Parathyroid adenoma (tissue), 2 donors: ENCODE measurements at regions not wholly inside any gene's neighbourhood (a gene's known extent, or its start where the extent isn't known, plus 50 kb on each side); places are given as distances from the start of the nearest gene placed in this dataset.

Source experiments
- H2AFZ ChIP-seq: fragments of 300-600 bp; sonication (generic); one replicate; pipeline ENCODE4 v1.7.0; 2017; ENCODE audit warnings: antibody characterized with exemption, mild to moderate bottlenecking
- H3K27ac ChIP-seq: fragments of 300-600 bp; sonication (generic); one replicate; pipeline ENCODE4 v1.7.0; 2017
- H3K27me3 ChIP-seq: fragments of 300-600 bp; sonication (generic); one replicate; pipeline ENCODE4 v1.7.0; 2017; ENCODE audit warnings: low read length; ENCODE audit not compliant: control insufficient read depth, insufficient read depth
- H3K36me3 ChIP-seq: fragments of 300-600 bp; sonication (generic); one replicate; pipeline ENCODE4 v1.7.0; 2017; ENCODE audit warnings: low read length; ENCODE audit not compliant: control insufficient read depth, insufficient read depth
- H3K4me1 ChIP-seq: fragments of 300-600 bp; sonication (generic); one replicate; pipeline ENCODE4 v1.7.0; 2017; ENCODE audit warnings: control low read depth
- H3K4me2 ChIP-seq: fragments of 300-600 bp; sonication (generic); one replicate; pipeline ENCODE4 v1.7.0; 2017; ENCODE audit warnings: low read length
- H3K4me3 ChIP-seq: fragments of 300-600 bp; sonication (generic); one replicate; pipeline ENCODE4 v1.7.0; 2017; ENCODE audit warnings: low read depth, low read length
- H3K79me2 ChIP-seq: fragments of 300-600 bp; sonication (generic); one replicate; pipeline ENCODE4 v1.7.0; 2017; ENCODE audit warnings: control low read depth
- H3K9ac ChIP-seq: fragments of 300-600 bp; sonication (generic); one replicate; pipeline ENCODE4 v1.7.0; 2017; ENCODE audit warnings: mild to moderate bottlenecking
- H3K9me3 ChIP-seq: fragments of 300-600 bp; sonication (generic); one replicate; pipeline ENCODE4 v1.7.0; 2017; ENCODE audit warnings: low read length; ENCODE audit not compliant: control insufficient read depth
- TF ChIP-seq, protein P1 (sequence below): fragments of 300-600 bp; sonication (generic); IDR thresholded peaks from one replicate; pipeline ENCODE4 v1.7.0; 2017; ENCODE audit warnings: antibody characterized with exemption, mild to moderate bottlenecking
- donor health status: primary hyperparathyroidism.

DNA sequence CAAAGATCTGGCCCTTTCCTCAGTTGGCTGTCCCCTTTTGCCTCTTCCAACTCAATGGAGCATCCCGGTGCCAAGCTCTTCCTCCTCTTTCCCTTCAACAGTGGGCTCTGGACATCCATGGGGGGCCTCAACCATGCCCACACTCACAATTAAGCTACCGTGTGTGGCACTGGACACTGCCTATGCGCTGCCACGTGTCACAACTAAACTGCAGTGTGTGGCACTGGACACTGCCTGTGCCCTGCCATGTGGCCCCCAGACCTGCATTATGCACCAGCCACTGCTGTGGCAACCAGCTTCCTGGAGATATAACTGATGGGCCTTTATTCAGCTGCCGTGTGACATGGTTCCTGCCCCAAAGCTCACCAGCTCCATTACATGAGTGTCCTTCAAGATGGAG, 179.1 kb downstream of the KCNA5 start:
- no peaks in the 10 kb centered on the region for H3K79me2 ChIP-seq
- no peak overlapping the region for H3K27ac ChIP-seq
- no peak overlapping the region for H3K9ac ChIP-seq
- H3K4me3 ChIP-seq = no peak overlapping the region
- no peak overlapping the region for H2AFZ ChIP-seq
- H3K4me2 ChIP-seq = no peak overlapping the region
- no peaks in the 10 kb centered on the region for H3K9me3 ChIP-seq
- TF ChIP-seq, protein P1, sequence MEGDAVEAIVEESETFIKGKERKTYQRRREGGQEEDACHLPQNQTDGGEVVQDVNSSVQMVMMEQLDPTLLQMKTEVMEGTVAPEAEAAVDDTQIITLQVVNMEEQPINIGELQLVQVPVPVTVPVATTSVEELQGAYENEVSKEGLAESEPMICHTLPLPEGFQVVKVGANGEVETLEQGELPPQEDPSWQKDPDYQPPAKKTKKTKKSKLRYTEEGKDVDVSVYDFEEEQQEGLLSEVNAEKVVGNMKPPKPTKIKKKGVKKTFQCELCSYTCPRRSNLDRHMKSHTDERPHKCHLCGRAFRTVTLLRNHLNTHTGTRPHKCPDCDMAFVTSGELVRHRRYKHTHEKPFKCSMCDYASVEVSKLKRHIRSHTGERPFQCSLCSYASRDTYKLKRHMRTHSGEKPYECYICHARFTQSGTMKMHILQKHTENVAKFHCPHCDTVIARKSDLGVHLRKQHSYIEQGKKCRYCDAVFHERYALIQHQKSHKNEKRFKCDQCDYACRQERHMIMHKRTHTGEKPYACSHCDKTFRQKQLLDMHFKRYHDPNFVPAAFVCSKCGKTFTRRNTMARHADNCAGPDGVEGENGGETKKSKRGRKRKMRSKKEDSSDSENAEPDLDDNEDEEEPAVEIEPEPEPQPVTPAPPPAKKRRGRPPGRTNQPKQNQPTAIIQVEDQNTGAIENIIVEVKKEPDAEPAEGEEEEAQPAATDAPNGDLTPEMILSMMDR = no peak
- no peaks in the 10 kb centered on the region for H3K36me3 ChIP-seq
- H3K27me3 ChIP-seq = no peaks in the 10 kb centered on the region
- no peaks in the 10 kb centered on the region for H3K4me1 ChIP-seq

DNA sequence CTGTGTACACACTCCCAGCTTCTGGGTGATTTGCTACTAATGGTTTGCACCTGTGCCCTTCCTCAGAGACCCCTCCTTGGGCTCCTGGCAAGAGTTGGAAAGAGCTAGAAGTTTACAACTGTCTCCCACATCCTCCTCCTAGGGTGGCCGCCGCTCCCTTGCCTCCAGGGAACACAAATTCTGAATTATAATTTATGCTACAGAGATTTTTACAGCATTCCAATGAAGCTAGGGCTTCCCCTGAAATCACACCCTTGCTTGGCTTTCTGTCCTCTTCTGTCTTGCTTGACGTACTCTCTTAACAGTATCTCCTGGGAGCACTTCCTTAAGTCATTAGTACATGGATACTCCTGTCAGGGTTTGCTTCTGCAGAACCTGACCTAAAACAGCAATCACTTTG, 180.2 kb downstream of the KCNA5 start:
- Histone ChIP-seq H2AFZ (no peak overlapping the region), H3K9ac (no peak overlapping the region), H3K9me3 (no peaks in the 10 kb centered on the region), H3K36me3 (no peaks in the 10 kb centered on the region), H3K4me1 (no peaks in the 10 kb centered on the region), H3K79me2 (no peaks in the 10 kb centered on the region), H3K27me3 (no peaks in the 10 kb centered on the region), H3K4me3 (no peak overlapping the region), H3K27ac (no peak overlapping the region), H3K4me2 (no peak overlapping the region)
- TF ChIP-seq, protein P1 = no peak

DNA sequence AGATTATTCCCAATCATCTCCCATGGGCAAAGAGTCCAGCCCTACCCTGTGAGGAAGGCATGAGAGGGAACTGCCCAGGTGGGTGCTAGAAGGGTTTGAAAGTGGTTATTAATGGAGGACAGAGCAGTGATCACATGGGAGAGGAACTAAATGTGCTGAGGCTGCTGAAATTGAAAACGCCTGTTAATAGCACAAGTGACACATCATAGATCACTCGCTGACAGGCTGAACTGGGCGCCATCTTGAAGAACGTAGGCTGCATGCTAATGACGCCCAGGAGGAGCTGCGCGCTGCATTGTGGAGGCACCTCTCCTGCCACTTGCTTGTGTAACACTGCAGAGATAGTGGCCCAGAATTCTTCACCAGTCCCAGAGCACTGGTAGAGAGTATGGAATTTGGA, 182.9 kb downstream of the KCNA5 start:
- no peaks in the 10 kb centered on the region for H3K36me3 ChIP-seq
- H3K27ac ChIP-seq = no peak overlapping the region
- no peaks in the 10 kb centered on the region for H3K9me3 ChIP-seq
- H2AFZ ChIP-seq = no peak overlapping the region
- H3K79me2 ChIP-seq = no peaks in the 10 kb centered on the region
- H3K4me3 ChIP-seq = no peak overlapping the region
- H3K4me1 ChIP-seq = no peaks in the 10 kb centered on the region
- H3K4me2 ChIP-seq = no peak overlapping the region
- TF ChIP-seq, protein P1 = no peak
- no peaks in the 10 kb centered on the region for H3K27me3 ChIP-seq
- no peak overlapping the region for H3K9ac ChIP-seq

DNA sequence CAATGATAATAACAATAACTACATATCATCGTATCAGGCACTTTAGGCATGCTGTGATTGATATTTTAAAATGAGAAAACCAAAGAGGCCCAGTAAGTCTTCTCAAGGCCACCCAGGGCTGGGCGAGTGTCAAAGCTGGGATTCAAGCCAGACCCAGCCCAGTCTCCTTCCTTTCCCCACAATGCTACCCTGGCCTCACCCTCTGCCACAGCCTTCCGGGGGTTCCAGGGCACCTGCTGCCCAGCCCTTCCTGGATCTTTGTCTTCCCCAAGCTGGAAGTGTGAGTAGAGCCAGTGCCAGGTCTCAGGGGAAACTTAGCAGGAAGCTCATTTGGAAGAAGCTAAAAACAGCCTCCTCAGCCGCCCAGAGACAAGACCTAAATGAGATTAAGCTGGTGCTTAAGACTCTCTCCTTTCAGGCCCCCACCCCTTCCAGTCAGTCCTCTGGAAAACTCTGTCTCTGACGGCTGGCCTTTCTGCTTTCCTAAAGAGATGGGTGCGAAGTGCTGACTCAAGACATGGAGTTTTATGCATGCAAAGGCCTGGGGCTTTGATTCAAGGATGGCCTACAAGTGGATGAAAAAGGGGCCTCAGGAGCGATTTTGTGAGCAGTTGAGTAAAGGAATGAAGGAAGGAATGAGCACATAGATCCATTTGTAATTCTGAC, 184.2 kb downstream of the KCNA5 start:
- no peaks in the 10 kb centered on the region for H3K4me1 ChIP-seq
- H3K4me2 ChIP-seq = no peak overlapping the region
- H2AFZ ChIP-seq = no peak overlapping the region
- no peak overlapping the region for H3K4me3 ChIP-seq
- no peak overlapping the region for H3K9ac ChIP-seq
- no peak overlapping the region for H3K27ac ChIP-seq
- H3K79me2 ChIP-seq = no peaks in the 10 kb centered on the region
- no peaks in the 10 kb centered on the region for H3K27me3 ChIP-seq
- H3K36me3 ChIP-seq = no peaks in the 10 kb centered on the region
- TF ChIP-seq, protein P1 = no peak
- no peaks in the 10 kb centered on the region for H3K9me3 ChIP-seq

DNA sequence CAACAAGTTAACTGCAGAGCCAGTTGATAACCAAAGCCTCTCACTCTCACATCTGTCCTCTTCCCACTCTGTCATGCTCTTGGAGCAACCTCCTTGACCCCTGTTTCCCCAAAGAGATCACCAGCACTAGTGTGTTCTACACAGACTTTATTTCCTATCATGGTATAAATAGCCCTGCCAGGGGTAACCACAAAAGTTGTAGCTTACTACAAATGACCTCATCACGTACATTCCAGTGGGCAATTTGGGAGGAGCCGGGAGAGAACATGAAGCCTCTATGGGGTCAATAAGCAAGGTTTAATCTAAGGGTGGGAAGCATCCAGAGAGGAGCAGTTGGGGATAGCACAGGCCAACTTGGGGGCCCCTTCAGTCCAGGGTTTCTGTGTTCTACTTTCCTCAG, 186.5 kb downstream of the KCNA5 start:
- TF ChIP-seq, protein P1 = no peak
- Histone ChIP-seq H3K9ac (no peak overlapping the region), H3K4me1 (no peaks in the 10 kb centered on the region), H2AFZ (no peak overlapping the region), H3K27ac (no peak overlapping the region), H3K36me3 (no peaks in the 10 kb centered on the region), H3K4me2 (no peak overlapping the region), H3K4me3 (no peak overlapping the region), H3K79me2 (no peaks in the 10 kb centered on the region), H3K27me3 (no peaks in the 10 kb centered on the region), H3K9me3 (no peaks in the 10 kb centered on the region)
